HG03064 (cell line): ENCODE measurements at regions not wholly inside any gene's neighbourhood (a gene's known extent, or its start where the extent isn't known, plus 50 kb on each side); places are given as distances from the start of the nearest gene placed in this dataset.

Experiments used
- ATAC-seq: cut with Tn5 transposase; IDR thresholded peaks from one replicate; pipeline ENCODE4 v1.9.1; 2021; ENCODE audit warnings: low read depth; ENCODE audit not compliant: unreplicated experiment

DNA sequence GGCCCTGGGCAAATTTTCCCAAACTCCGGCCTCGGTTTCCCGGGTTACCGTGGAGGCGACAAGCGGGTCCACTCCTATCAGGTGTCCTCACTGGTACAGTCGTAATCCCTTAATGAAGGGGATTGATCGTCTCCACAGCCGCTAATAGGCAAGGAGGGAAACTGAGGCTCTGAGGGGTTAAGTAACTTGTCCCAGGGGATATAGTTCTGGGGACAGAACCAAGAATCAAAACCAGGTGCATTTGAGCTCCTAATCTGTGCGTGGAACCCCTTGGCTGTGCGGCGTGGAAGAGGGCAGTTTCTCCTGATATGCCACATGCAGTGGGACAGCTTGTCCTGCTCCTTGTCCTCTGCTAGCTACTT lies 157.2 kb downstream of the CYRIA start:
- no peak for ATAC-seq

DNA sequence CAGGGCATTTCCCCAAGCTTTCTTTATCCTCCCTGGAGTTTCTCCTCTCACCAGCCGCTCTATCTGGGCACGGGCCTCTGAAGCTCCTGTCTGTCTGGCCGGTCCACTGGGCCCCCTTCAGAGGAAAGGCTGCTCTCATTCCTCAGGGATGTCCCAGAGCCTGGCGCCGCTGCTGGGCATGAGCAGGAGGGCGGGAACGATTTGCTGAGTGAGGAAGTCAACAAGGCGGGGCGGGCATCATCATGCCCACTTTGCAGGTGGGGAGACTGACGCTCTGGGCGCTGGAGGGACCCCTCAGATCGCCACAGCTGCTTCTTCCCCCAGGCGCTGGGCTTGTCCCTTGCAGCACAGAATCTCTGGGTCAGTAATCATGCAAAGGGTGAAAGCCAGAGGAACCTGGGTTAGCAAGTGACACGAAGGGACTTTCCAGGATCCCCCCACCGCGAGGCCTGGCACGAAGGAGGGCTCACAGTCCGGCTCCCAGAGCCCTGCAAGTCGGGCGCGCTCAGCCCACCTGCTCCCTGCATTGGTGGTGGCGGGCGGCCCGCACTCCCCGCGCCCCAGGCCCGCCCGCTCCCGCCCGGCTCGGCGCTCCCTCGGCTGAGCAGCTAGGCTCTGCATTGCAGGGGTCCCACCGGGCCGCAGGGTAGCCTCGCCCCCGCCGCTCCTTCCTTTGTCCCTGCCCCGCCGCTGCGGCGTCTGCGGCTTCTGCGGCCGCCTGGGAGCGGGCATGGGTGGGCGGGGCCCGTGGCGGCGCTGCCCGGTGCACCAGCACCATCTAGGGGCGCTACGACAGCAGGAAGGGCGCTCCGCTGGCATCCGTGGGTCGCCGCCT lies 157.8 kb downstream of the CYRIA start:
- ATAC-seq, result no peak

DNA sequence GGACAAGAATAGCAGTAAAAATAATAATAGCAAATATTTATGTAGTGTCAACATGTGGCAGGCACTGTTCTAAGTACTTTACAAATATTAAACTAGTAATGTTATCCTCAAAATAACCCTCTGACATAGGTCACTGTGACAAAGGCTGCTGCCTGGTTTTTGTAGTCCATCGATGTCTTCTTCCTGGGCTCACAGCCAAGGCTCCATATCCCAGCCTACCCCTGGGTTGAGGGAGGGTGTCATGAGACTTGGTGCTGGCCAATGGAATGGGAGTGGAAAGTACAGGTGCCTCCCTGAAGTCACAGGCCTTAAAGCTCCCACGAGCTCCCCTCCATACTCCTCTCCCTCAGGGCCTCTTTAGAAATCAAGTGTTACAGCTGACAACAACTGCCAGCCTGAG lies 159.3 kb downstream of the CYRIA start:
- no peak for ATAC-seq

DNA sequence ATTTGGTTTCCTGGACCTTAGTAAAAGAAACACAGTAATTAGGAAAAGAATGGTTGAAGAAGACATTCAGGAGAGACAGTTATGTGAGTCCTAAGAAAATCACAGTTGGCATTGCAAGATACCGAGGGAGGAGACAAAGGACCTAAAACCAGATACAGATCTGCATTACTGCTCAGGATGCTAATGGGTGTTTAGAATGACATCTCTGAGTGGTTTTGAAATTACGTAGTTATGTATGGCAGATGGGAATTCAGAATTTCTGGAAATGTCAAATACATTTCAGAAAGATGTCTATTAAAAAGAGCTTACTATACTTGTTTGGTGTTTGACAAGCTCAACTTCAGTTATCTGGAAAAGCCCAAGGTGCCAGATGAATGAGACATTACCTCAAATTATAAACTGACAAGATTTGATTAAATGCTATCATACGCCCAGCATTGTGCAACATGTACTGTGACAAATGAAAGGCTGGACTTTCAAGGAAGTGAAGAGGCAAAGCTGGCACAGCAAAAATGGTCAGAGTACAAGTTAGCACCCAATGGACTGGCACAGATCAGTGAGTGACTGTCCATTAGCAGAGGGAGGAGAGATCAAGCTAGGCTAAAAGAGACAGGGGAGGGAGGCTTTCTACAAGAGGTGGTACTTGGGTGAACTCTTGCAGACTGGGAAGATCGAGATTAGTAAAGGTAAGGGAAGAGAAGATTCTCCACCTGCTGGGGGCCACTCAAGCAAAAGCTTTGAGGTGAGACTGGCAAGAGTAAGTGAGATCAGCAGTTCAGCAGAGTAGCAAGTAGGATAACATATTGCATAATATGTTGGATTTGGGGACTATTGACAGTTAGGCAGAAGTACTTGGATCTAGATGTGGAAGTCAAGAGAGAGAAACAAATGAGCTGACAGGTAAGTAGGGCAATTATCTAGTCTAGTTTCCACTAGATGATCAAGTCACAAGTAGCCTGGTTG lies 168.9 kb downstream of the CYRIA start:
- no peak for ATAC-seq

DNA sequence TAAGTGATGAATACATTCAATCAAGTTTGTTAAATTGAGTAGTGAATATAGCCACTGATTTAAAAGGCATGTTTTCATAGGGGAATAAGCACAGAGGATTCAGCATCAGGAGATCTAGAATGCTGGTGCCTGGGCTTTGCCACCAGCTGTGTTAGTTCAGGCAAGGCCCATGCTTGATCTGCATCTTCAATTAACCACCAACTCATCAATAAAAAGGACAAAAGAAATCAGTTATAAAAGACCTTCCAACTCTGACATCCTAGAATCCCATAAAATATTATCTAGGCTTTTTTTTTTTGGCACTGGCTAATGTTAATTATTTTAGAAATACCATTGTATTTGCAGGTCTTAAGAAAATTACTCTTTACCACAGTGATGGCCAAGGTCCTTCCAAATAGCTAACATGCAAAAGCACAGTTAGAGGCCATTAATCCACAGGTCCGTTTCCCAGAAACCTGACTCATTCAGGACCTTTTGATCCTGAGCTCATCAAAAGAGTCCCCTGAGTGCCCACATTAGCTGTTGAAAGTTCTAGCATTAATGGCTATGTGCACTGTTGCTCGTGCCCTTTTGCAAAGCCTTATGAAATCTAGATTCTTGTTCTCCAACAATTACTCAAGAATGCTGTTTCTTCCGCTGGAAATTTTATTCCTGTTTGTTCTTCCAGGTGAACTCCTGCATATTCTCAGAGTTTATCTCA lies 170.0 kb downstream of the CYRIA start:
- ATAC-seq, result no peak

DNA sequence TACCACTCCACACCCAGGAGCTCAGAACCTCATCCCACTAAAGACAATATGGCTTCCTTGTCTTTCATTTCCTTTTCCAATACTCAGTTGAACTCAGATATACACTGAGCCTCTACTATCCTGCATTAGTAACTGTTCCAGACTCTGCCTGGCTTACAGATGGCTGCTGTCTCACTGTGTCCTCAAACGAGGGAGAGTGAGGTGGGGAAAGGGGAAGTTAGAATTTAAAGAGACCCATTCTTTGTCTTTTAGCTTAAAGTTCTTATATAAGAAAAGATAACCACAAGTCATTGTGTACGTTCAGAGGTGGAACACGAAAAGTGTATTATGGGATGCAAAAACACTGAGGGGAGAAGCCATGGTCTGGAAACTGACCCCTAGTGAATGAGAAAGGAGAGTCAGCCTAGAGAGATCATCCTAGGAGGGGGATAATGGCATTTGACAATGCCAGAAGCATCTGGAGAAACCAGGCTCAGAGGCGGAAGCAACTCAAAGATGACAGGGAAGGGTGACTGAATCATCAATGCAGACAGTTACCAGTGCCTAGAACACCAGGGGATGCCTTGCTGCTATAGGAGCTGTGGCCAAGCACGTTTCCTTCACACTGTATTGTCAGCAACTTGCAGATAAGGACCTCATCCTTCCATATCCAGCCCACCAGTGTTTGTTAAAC lies 170.7 kb downstream of the CYRIA start:
- ATAC-seq, result no peak

DNA sequence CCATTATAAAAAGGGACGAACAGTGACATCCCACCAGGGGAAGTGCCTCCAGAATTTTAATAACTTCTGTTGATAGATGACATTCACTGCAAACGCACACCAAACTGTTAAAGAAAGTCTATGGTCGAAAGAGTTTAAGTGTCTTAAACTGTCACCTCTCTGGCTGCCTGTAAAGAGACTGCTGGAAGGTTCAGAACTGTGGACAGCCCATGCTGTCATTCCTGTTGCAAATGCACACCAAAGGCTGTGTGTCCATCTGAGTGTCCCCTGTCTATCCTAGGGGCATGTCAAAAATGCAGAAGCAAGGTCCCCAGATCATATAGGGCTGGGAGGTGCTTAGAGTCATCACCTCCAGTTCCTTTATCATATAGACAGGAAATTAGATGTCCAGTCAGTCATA lies 171.8 kb downstream of the CYRIA start:
- no peak for ATAC-seq

DNA sequence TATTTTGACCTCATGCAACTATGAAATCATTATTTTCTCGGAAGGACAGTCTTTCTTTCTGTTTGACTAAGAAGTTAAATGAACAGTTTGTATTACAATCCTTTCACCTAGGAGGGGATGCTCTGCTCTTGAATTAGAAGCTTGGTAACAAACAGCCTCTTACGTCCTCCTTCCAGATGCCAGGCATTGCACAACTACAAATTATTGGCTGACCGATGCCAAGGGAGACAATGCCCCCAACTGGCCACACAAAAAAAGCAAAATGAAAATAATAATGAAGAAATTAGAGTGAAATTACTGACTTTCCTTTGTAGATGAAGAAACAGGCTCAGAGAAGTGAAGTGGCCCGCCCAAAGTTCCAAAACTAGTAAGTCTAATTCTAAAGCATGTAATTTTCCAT lies 177.9 kb downstream of the CYRIA start:
- no peak for ATAC-seq

DNA sequence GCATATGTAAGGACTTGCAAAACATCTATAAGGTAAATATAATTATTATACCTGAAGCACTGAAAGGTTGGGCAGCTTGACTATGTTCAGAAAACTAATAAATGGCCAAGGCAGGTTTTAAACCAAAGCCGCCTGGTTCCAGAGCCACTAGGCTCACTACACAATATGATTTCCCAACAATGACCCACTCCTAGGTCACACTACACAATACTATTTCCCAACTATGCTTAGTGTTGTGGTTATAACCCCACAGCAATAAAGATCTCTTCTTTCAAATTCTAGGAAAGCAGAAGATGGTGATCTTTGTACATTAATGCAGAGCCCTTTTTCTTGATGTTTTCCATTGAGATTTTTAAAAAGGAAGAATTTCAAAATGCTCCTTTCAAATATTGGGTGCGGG lies 180.4 kb downstream of the CYRIA start:
- ATAC-seq, result no peak

DNA sequence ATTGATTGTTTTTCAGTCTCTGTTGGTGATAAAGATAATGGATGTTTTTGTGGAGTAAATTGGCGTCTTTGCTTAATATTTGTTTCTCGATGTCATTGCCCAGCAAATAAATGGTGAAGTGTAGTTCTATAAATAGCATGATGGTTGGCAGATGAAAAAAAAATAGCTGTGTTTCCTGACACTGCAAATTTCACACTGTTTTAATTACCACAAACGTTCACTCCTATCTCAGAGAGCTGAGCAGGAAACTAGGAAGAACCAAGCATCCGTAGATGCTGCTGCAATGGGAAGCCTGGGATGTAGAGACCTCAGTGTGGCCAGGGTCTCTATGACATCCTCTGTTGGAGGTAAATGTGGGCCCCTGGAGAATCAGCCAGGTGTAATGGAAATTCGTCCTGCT lies 183.2 kb downstream of the CYRIA start:
- ATAC-seq, result no peak

DNA sequence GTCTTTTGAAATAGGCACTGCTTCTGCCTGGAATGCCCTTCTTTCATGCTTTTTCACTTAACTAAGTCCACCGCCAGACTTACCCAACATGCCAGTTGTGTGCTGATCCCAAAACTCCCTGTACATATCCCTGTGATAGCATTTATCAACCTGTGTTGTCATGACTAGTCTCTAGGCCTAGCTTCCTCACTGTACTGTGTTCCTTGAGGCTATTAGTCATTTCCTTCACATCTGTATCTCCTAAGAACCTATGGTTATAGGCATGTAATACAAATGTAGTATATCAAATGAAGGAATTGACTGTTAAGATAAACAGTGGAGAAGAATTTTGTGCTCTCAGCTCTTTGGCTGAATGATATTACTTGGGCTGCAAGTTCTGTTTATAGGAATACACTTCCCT lies 184.3 kb downstream of the CYRIA start:
- no peak for ATAC-seq

DNA sequence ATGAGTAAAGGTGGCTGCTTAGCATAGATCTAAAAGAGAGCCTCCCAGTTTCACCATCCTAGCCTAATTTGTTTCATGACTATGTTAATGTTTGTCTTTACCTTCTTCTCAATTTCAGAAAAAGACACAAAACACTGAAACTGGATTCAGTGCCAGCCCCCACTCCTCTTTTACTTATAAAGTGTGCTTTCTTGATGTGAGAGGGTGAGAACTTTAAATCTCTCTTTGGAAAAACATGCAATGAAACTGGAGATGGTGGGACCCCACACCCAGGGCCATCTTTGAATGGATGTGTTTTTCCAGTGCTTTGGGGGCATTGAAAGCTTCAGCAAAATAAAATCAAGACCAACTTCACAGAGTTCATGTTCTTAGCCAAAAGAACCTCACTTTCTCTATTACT lies 185.9 kb downstream of the CYRIA start:
- no peak for ATAC-seq

DNA sequence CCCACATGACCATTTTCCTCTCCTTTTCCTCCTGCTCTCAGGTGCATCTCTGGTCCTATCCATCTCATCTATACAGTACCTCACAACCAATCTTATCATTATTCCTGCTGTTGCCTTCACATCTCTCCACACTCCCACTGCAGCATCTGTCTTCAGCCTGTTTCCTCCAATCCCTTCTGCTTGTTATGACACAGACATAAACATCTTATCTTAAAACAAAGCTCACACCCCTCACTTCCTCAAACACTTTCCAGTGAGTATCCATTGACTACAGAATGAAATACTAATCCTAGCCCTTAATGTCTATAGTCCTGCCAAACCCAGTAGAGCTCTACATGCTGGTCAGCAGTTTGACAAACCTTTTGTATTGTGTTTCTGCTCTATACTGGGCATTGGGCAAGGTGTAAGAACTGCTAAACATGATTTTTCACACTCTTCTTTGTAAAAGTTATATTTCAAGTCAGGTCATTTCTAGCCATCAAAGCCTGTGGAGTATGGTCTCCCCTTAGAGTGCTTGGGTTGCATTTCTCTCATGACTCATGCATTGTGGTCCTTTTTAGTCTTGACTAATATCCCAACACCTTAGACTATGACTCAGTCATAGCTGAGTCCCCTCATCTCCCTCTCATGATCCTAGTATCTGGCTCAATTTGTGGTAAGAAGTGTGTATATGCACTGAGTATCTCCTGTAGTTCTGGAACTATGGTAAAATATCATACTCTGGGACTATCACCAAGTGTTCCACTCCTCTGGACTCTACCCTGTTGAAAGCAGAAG lies 187.0 kb downstream of the CYRIA start:
- no peak for ATAC-seq

DNA sequence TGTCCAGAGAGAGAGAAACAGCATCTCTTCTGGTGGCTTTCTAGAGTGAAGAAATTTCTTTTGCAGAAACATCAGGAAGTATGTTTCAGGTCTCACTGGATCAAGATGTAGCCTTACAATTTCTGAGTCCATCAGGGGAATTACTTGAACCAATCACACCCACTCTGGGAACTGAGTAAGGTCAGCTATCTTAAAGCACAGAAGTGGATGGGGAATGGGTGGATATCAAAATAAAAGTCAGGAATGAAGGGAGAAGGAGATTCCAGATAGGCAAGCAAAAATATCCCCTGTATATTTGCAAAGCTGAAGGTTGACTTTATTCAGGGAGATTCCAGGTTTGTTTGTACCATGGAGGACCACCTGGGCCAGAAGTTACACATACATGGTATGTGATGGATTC lies 188.0 kb downstream of the CYRIA start:
- no peak for ATAC-seq

DNA sequence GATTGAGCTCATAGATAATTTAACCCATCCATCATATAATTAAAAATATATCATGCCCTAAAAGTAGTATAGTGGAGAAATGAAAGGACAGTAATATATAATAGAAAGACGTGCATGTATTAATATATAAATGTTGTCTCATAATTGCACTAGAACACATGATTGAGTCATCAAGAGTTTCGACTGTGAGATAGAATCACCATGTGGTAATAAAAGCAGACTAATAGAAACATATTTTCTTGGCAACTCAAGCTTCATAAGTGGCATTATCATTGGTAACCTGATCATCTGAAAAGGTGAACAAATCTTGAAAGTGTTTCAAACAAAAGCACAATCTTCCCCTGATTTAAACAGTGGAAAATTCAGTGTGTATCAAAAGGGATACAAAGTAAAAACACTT lies 188.8 kb downstream of the CYRIA start:
- ATAC-seq, result no peak

DNA sequence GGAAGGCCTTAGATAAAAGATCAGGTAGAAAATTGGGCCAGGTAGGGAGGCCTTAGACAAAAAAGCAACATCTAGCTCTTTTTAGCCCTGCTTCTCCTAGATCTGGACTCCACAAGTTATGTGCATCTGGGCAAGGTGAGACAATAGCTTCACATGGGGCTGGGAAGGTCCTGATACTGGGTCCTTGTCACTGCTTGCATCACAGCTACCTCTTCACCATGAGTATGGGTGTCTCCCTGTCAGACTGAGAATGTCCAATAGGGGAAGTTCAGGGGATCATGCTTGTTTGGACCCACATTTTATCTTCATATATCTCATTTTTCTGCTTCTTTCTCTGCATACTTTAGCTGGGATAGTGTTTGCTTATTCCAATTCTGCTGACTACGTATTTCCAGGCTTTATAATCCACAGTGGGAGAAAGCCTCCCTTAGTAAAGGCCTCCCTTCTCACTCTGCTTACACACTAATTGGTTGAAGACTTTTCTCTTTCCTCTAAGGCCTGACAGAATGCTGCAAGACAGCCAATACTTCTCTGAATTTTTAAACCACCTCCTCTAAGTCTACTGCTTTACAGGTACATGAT lies 189.6 kb downstream of the CYRIA start:
- no peak for ATAC-seq

DNA sequence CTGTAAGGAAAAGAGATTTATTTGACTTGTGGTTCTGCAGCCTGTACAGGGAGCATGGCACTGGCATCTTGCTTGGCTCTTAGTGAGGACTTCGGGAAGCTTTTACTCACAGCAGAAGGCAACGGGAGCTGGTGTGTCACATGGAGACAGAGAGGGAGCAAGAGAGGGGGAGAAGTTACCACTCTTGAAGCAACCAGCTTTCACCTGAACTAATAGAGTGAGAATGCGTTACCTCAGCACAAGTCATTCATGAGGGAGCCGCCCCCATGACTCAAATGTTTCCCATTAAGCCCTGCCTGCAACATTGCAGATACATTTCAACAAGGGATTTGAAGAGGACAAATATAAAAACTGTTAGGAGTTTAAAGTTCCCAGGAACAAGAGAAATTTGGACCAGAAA lies 190.0 kb downstream of the CYRIA start:
- no peak for ATAC-seq

DNA sequence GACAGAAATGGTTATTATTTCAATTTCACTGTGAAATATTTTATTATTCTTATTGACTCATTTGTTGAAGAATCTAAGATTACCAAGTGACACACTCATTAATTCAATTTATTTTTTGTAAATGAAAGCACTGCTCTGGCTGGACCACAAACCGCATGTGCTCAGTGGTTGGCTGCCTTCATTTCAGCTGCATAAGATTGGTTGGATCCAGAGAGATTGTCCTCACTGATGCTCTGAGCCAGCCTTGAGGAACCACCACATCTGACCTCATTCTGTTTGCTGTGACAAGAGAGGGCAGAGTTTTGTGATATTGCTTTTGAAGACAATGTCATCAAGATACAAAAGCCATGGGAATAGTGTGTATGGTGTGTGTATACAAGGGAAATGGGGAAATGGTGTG lies 192.1 kb downstream of the CYRIA start:
- ATAC-seq, result no peak

DNA sequence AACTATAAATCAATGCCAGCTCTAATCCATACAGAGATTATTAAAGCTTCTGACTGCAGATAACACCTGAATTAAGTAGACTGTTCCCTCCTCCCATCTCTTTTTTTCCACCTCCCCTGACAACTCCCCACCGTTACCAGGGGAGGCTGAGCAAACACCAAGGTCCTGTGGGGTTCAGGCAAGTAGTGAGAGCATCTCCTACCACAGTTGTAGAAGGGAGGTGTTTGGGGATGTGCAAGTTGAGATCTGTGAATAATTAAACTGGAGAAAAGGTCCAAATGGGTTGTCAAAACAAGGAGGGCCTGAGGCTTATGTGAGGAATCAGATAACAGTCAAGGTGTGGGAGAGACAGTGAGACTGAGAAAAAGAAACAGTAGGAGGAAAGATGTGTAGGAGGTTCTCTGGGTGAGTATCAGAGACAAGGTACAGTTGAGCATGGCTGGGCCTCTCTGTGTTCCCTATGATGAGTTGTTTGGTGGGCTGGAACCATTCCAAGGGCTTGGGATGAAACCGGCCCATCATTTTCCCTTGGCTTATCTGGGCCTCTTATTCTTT lies 194.6 kb downstream of the CYRIA start:
- no peak for ATAC-seq
